ENCODE measurements at regions not wholly inside any gene's neighbourhood (a gene's known extent, or its start where the extent isn't known, plus 50 kb on each side); places are given as distances from the start of the nearest gene placed in this dataset.
A peak's percentile ranks its signal among the peaks of the same experiment; 100 is the strongest.

GRCh38 chr14:95816539-95816938 is 60.1 kb upstream of the TUNAR start:
- DNase-seq (ENCODE audit: low read depth in 1 of 2, low spot score in 2 of 2) (peak in 1 of 2 experiments; percentile 27), FAIRE-seq (no peak)
- Histone ChIP-seq H2AFZ (ENCODE audit: low read length) (no peak overlapping the region), H3K9me3 (ENCODE audit: insufficient read depth in 2 of 2, low read depth in 1 of 2, low read length in 1 of 2) (no peaks in the 10 kb centered on the region), H2BK120ac (replicated peaks; ENCODE audit: low read depth, low read length) (no peak overlapping the region), H4K8ac (ENCODE audit: extremely low read depth, insufficient read depth, low read length) (no peak overlapping the region; the same call in 1 of the 2 replicates), H2BK5ac (ENCODE audit: low read depth, low read length) (no peak overlapping the region), H2BK20ac (ENCODE audit: low read length) (0 out of 2 replicates have a peak overlapping the region, but pooled peaks have one; percentile 52), H3K4ac (replicated peaks; ENCODE audit: insufficient read length, low read depth, low read length) (no peak overlapping the region), H3K9ac (replicated peaks in 1 of 4; ENCODE audit: extremely low read depth in 1 of 4, low read depth in 3 of 4, low read length in 3 of 4) (no peak overlapping the region), H3K27me3 (replicated peaks in 1 of 4; ENCODE audit: control insufficient read depth in 3 of 4, extremely low read depth in 1 of 4, insufficient read depth in 3 of 4, low read length in 3 of 4) (no peaks in the 10 kb centered on the region; a peak in 2 of 7 replicates), H3K36me3 (ENCODE audit: control insufficient read depth in 2 of 4, insufficient read depth in 4 of 4, low read length in 3 of 4) (no peaks in the 10 kb centered on the region), H3K18ac (ENCODE audit: extremely low read depth, low read length) (no peak overlapping the region), H3K4me3 (ENCODE audit: extremely low read depth in 1 of 4, insufficient read depth in 2 of 4, low read depth in 3 of 4, low read length in 4 of 4) (no peak overlapping the region), H3K4me2 (ENCODE audit: insufficient read depth in 1 of 2, low read depth in 2 of 2, low read length in 2 of 2) (no peak overlapping the region), H3K27ac (ENCODE audit: low read depth, low read length) (no peak overlapping the region), H3K23ac (ENCODE audit: insufficient read length) (no peak overlapping the region), H3K79me2 (ENCODE audit: control insufficient read depth in 1 of 2, insufficient read depth in 2 of 2, low read length in 2 of 2) (no peaks in the 10 kb centered on the region), H4K5ac (ENCODE audit: insufficient read length, low read depth, low read length) (no peak overlapping the region), H2AK5ac (ENCODE audit: low read depth, low read length) (no peak overlapping the region), H2BK15ac (ENCODE audit: low read length) (no peak overlapping the region), H3K14ac (ENCODE audit: insufficient read length) (no peak overlapping the region), H4K20me1 (replicated peaks in 1 of 2; ENCODE audit: control insufficient read depth in 1 of 2, insufficient read depth in 2 of 2, low read length in 2 of 2) (no peaks in the 10 kb centered on the region), H4K91ac (replicated peaks; ENCODE audit: insufficient read length, low read length) (peak overlapping the region; percentile 44), H3K79me1 (ENCODE audit: low read depth, low read length) (no peaks in the 10 kb centered on the region), H3K4me1 (replicated peaks in 1 of 4; ENCODE audit: control insufficient read depth in 3 of 4, insufficient read depth in 4 of 4, low read length in 3 of 4) (peaks cover 3 to 23% (median 10%) of the 10 kb centered on the region in 4 experiments; a peak in 6 of 7 replicates), H3K56ac (replicated peaks; ENCODE audit: insufficient read length, low read depth, low read length) (no peak overlapping the region), H2BK12ac (ENCODE audit: low read depth, low read length) (no peak overlapping the region), H3K23me2 (ENCODE audit: low read depth, low read length) (no peaks in the 10 kb centered on the region)
- ChIA-PET CTCF (ENCODE audit: partially characterized antibody) (interaction anchor here (0.6 to 1.4 kb wide), 3 partner anchors 17 to 160 kb away, joined by 3 to 4 read pairs (median 3); no protein-coding TSS in a partner anchor), POLR2A (ENCODE audit: partially characterized antibody) (no interaction called here)
- TF ChIP-seq POU5F1 (IDR thresholded peaks at IDR 0.05; ENCODE audit: low read depth, low read length) (no peak), KDM1A (IDR thresholded peaks at IDR 0.05; ENCODE audit: borderline replicate concordance, low read length) (no peak), GTF2F1 (IDR thresholded peaks at IDR 0.05; ENCODE audit: borderline replicate concordance, low read depth, low read length) (no peak), BACH1 (IDR thresholded peaks at IDR 0.05; ENCODE audit: low read length) (no peak)
- TF ChIP-seq, protein P1, sequence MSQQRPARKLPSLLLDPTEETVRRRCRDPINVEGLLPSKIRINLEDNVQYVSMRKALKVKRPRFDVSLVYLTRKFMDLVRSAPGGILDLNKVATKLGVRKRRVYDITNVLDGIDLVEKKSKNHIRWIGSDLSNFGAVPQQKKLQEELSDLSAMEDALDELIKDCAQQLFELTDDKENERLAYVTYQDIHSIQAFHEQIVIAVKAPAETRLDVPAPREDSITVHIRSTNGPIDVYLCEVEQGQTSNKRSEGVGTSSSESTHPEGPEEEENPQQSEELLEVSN (IDR thresholded peaks at IDR 0.05): no peak
- WGBS, 2 experiments (ENCODE audit: extremely low coverage in 1 of 2, insufficient coverage in 1 of 2, insufficient read length in 1 of 2, insufficient replicate concordance in 2 of 2, low coverage in 1 of 2, low lambda C conversion rate in 2 of 2, missing lambda C conversion rate in 1 of 2): 82% methylated on average over 7 of the region's 7 CpGs; no CpG with 5 or more reads in 1 of the 2 experiments

Measured in H1 (cell line).